HepG2 (cell line): ENCODE measurements at regions not wholly inside any gene's neighbourhood (a gene's known extent, or its start where the extent isn't known, plus 50 kb on each side); places are given as distances from the start of the nearest gene placed in this dataset.
A peak's percentile ranks its signal among the peaks of the same experiment; 100 is the strongest.

ENCODE experiments used
- ATAC-seq: fragments of 200-7000 bp; cut with Tn5 transposase; 3 replicates; pipeline ENCODE4 v1.9.1; 2020; ENCODE audit warnings: mild to moderate bottlenecking, moderate library complexity
- BruUV-seq: library from RNA; stranded (reverse); fragments of 400-500 nt; replicated peaks from 2 replicates; lab custom pipeline; 2021; lab: Mats Ljungman, UMichigan
- CTCF ChIA-PET: fragments of 300-600 bp; formaldehyde crosslinking; extraction: SDS; loops from one replicate; lab custom pipeline; 2021; ENCODE audit warnings: low total read pairs, inconsistent platforms, low intra/inter-chr PET ratio; lab: Yijun Ruan, JAX
- POLR2A ChIA-PET: fragments of 350-600 bp; sonication (Branson Sonifier 250); formaldehyde crosslinking; loops from one replicate; lab custom pipeline; 2020; ENCODE audit warnings: antibody characterized with exemption, inconsistent platforms; lab: Yijun Ruan, JAX
- DNase-seq: peaks from one replicate; pipeline ENCODE4 v3.0.0-alpha.2; 2015; ENCODE audit warnings: low spot score
- FAIRE-seq: peaks from 3 replicates; lab custom pipeline; 2011; peaks lifted over from hg19 to GRCh38; lab: Jason Lieb, UNC
- H2AFZ ChIP-seq: one replicate; pipeline ENCODE4 v1.6.1; 2011; ENCODE audit warnings: low read length, inconsistent platforms
- H3K27ac ChIP-seq: fragments of 300-600 bp; 3 replicates; pipeline ENCODE4 v1.8.0; 2011; ENCODE audit warnings: mixed run types, mild to moderate bottlenecking, mixed read lengths, low read length, inconsistent platforms; ENCODE audit not compliant: insufficient read depth; ENCODE audit errors: extremely low read length
- H3K27me3 ChIP-seq, 2 experiments: fragments of 200-600 bp in 1 of 2; 2 replicates in 1 of 2; 3 replicates in 1 of 2; pipeline versions ENCODE4 v1.6.0 to v1.8.0; 2011; ENCODE audit warnings: low read length in 2 of 2, mild to moderate bottlenecking in 2 of 2, moderate library complexity in 2 of 2, inconsistent platforms in 1 of 2; ENCODE audit not compliant: insufficient read depth in 2 of 2, control insufficient read depth in 1 of 2
- H3K36me3 ChIP-seq, 2 experiments: fragments of 200-600 bp in 1 of 2; replicated peaks in 1 of 2; 2 replicates in 1 of 2; 3 replicates in 1 of 2; pipeline versions ENCODE4 v1.5.1 to v1.8.0; 2011; ENCODE audit warnings: low read length in 2 of 2, inconsistent platforms in 1 of 2; ENCODE audit not compliant: insufficient read depth in 2 of 2, control insufficient read depth in 1 of 2
- H3K4me1 ChIP-seq: 2 replicates; pipeline ENCODE4 v1.5.1; 2012; ENCODE audit warnings: low read length, inconsistent platforms; ENCODE audit not compliant: insufficient read depth
- H3K4me2 ChIP-seq: 2 replicates; pipeline ENCODE4 v1.6.0; 2011; ENCODE audit warnings: low read depth, low read length, inconsistent platforms
- H3K4me3 ChIP-seq, 3 experiments: fragments of 200-600 bp in 1 of 3; sonication (generic), shearing (Covaris generic) in 1 of 3; replicated peaks in 1 of 3; 2 replicates each; pipeline ENCODE4 v1.5.1; 2011 to 2016; ENCODE audit warnings: low read length in 3 of 3, inconsistent platforms in 2 of 3, low read depth in 2 of 3, mild to moderate bottlenecking in 2 of 3, control low read depth in 1 of 3, mixed read lengths in 1 of 3; ENCODE audit not compliant: insufficient read depth in 1 of 3
- H3K79me2 ChIP-seq: one replicate; pipeline ENCODE4 v1.6.1; 2011; ENCODE audit warnings: low read length, inconsistent platforms; ENCODE audit not compliant: insufficient read depth
- H3K9ac ChIP-seq: 2 replicates; pipeline ENCODE4 v1.6.0; 2011; ENCODE audit warnings: mild to moderate bottlenecking, low read depth, low read length, inconsistent platforms; ENCODE audit not compliant: insufficient read depth
- H3K9me3 ChIP-seq: 2 replicates; pipeline ENCODE4 v1.5.1; 2012; ENCODE audit warnings: mild to moderate bottlenecking, low read length
- H4K20me1 ChIP-seq: 2 replicates; pipeline ENCODE4 v1.6.0; 2011; ENCODE audit warnings: inconsistent platforms, mild to moderate bottlenecking, low read length, moderate library complexity; ENCODE audit not compliant: insufficient read depth
- SP5 ChIP-seq: IDR thresholded peaks from 2 replicates; pipeline ENCODE4 v1.6.1; 2016; ENCODE audit warnings: low read depth, borderline replicate concordance
- STAG1 ChIP-seq: sonication (generic); formaldehyde crosslinking; IDR thresholded peaks from 2 replicates; pipeline ENCODE4 v1.4.0; 2020; ENCODE audit warnings: missing genetic modification reagents
- TBP ChIP-seq: sonication (generic); formaldehyde crosslinking; IDR thresholded peaks from 2 replicates; pipeline ENCODE4 v1.5.0; 2020; ENCODE audit warnings: missing genetic modification reagents
- ZNF317 ChIP-seq: sonication (generic); formaldehyde crosslinking; IDR thresholded peaks from 2 replicates; pipeline ENCODE4 v1.5.0; 2020; ENCODE audit warnings: mild to moderate bottlenecking, missing genetic modification reagents
- ZNF33B ChIP-seq: sonication (generic); formaldehyde crosslinking; IDR thresholded peaks from 2 replicates; pipeline ENCODE4 v1.5.1; 2020; ENCODE audit warnings: mild to moderate bottlenecking, missing genetic modification reagents
- ZNF44 ChIP-seq: sonication (generic); formaldehyde crosslinking; IDR thresholded peaks from 2 replicates; pipeline ENCODE4 v1.5.1; 2020; ENCODE audit warnings: mild to moderate bottlenecking, missing genetic modification reagents
- ZNF446 ChIP-seq: sonication (generic); formaldehyde crosslinking; IDR thresholded peaks from 2 replicates; pipeline ENCODE4 v1.5.0; 2020; ENCODE audit warnings: mild to moderate bottlenecking, missing genetic modification reagents
- ZNF615 ChIP-seq: sonication (generic); formaldehyde crosslinking; IDR thresholded peaks from 2 replicates; pipeline ENCODE4 v1.5.0; 2020; ENCODE audit warnings: mild to moderate bottlenecking, missing genetic modification reagents, borderline replicate concordance
- WGBS: methylation state at CpG from one replicate; pipeline ENCODE4 v1.1.6; 2017; ENCODE audit warnings: low lambda C conversion rate; 5-methylcytosine and 5-hydroxymethylcytosine counted together
- in situ Hi-C: cut with HindIII; loops from 2 replicates; pipeline ENCODE4 v1.10.0; 2017; ENCODE audit warnings: low pct_unique_long_range_greater_than_20kb; ENCODE audit not compliant: extremely low pct_ligation_motif_present
- intact Hi-C: fragments of 100-400 bp; cut with micrococcal nuclease; formaldehyde crosslinking; loops from one replicate; pipeline ENCODE4 v1.10.0; 2022; ENCODE audit not compliant: unreplicated experiment
- TF ChIP-seq, protein P1 (sequence below): sonication (generic); formaldehyde crosslinking; IDR thresholded peaks from 2 replicates; pipeline ENCODE4 v1.4.0; 2020; ENCODE audit warnings: mild to moderate bottlenecking, missing genetic modification reagents, borderline replicate concordance

DNA sequence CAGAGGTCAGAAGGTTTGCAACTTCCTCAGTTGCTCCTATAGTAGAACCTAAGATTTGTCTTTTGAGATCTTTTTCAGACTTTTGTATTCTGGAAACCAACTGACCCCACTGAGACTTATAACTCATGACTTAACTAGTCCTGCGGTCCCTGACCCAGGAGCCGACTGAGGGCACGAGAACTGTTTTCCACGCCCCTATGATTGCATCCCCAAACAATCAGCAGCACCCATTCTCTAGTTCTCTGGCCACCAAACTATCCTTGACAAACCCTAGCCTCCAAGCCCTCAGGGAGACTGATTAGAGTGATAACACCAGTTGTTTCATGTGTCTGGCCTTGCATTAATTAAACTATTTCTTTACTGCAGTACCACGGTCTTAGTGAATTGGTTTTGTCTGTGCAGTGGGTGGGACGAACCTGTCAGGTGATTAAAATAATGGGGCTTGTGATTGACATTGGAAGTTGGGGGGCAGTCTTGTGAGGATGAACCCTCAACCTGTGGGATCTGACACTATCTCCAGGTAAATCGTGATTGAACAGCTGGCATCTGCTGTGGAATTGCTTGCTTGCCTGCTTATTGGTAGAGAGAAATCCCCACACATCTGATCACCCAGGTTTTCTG, 95.7 kb downstream of the B3GNT2 start:
- CTCF ChIA-PET, result no interaction called here
- in situ Hi-C loops (no loop called here), intact Hi-C loops (loop anchor here (2.0 to 5.0 kb wide), 2 partner anchors 95 to 121 kb away; partner anchors contain the start of gene B3GNT2)
- 58% methylated on average over 7 of the region's 7 CpGs for WGBS
- no peak for FAIRE-seq
- H3K27ac ChIP-seq, result no peak overlapping the region
- H3K9ac ChIP-seq, result no peak overlapping the region
- no peaks in the 10 kb centered on the region for H3K36me3 ChIP-seq
- TF ChIP-seq ZNF317 (CRISPR knock-in tag), result no peak
- TF ChIP-seq, protein P1, sequence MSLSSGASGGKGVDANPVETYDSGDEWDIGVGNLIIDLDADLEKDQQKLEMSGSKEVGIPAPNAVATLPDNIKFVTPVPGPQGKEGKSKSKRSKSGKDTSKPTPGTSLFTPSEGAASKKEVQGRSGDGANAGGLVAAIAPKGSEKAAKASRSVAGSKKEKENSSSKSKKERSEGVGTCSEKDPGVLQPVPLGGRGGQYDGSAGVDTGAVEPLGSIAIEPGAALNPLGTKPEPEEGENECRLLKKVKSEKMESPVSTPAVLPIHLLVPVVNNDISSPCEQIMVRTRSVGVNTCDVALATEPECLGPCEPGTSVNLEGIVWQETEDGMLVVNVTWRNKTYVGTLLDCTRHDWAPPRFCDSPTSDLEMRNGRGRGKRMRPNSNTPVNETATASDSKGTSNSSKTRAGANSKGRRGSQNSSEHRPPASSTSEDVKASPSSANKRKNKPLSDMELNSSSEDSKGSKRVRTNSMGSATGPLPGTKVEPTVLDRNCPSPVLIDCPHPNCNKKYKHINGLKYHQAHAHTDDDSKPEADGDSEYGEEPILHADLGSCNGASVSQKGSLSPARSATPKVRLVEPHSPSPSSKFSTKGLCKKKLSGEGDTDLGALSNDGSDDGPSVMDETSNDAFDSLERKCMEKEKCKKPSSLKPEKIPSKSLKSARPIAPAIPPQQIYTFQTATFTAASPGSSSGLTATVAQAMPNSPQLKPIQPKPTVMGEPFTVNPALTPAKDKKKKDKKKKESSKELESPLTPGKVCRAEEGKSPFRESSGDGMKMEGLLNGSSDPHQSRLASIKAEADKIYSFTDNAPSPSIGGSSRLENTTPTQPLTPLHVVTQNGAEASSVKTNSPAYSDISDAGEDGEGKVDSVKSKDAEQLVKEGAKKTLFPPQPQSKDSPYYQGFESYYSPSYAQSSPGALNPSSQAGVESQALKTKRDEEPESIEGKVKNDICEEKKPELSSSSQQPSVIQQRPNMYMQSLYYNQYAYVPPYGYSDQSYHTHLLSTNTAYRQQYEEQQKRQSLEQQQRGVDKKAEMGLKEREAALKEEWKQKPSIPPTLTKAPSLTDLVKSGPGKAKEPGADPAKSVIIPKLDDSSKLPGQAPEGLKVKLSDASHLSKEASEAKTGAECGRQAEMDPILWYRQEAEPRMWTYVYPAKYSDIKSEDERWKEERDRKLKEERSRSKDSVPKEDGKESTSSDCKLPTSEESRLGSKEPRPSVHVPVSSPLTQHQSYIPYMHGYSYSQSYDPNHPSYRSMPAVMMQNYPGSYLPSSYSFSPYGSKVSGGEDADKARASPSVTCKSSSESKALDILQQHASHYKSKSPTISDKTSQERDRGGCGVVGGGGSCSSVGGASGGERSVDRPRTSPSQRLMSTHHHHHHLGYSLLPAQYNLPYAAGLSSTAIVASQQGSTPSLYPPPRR (CRISPR knock-in tag), result no peak
- TF ChIP-seq ZNF33B, result no peak
- TF ChIP-seq STAG1 (CRISPR knock-in tag), result no peak
- peak; percentile 64 for TF ChIP-seq ZNF44 (CRISPR knock-in tag)
- TF ChIP-seq ZNF615 (CRISPR knock-in tag), result 0 out of 2 replicates have a peak, but pooled peaks have one; percentile 53
- TF ChIP-seq TBP (CRISPR knock-in tag), result no peak
- 0 out of 2 replicates have a peak, but pooled peaks have one; percentile 26 for TF ChIP-seq ZNF446
- no peak for TF ChIP-seq SP5 (CRISPR knock-in tag)
- no peaks in the 10 kb centered on the region for H3K79me2 ChIP-seq
- POLR2A ChIA-PET, result no interaction called here
- H3K9me3 ChIP-seq, result no peaks in the 10 kb centered on the region
- H3K4me2 ChIP-seq, result peak overlapping the region; percentile 99
- H3K4me1 ChIP-seq, result peaks cover 29% of the 10 kb centered on the region
- no peak for DNase-seq
- no peak for ATAC-seq
- no TSS peak for BruUV-seq
- H3K4me3 ChIP-seq, result no peak overlapping the region; a peak in 1 of 6 replicates
- no peaks in the 10 kb centered on the region for H4K20me1 ChIP-seq
- H2AFZ ChIP-seq, result no peak overlapping the region
- H3K27me3 ChIP-seq, result no peaks in the 10 kb centered on the region; a peak in 1 of 5 replicates
